GM19324 (cell line): ENCODE measurements at regions not wholly inside any gene's neighbourhood (a gene's known extent, or its start where the extent isn't known, plus 50 kb on each side); places are given as distances from the start of the nearest gene placed in this dataset.

Experiments
- ATAC-seq: cut with Tn5 transposase; IDR thresholded peaks from one replicate; pipeline ENCODE4 v1.9.1; 2021; ENCODE audit warnings: mild to moderate bottlenecking, moderate library complexity; ENCODE audit not compliant: unreplicated experiment, low FRiP score

- ATAC-seq: no peak
Measured at GRCh38 chr12:82055391-82055790, 296.2 kb upstream of the PPFIA2 start.

GRCh38 chr12:82054566-82054965 lies 295.4 kb upstream of the PPFIA2 start:
- no peak for ATAC-seq

GRCh38 chr12:82047446-82047845 lies 288.3 kb upstream of the PPFIA2 start:
- no peak for ATAC-seq

- peak; percentile 79 for ATAC-seq
Measured at GRCh38 chr12:82040987-82041743, 282.0 kb upstream of the PPFIA2 start.

DNA sequence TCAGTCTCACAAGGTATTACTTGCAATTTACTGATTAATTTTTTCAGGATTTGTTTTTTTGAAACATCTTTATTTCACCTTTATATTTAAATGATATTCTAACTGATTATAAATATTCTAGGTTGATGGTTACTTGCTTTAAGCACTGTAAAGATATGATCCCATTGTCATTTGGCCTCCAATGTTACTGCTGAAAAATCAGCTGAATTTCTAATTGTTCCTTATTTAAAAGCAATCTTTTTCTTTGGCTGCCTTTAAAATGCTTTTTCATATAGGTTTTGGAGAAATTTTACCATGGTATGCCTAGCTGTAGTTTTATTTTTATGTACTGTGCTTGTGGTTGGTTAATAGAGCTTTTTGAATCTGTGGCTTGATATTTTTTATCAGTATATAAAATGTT lies 275.6 kb upstream of the PPFIA2 start:
- no peak for ATAC-seq

DNA sequence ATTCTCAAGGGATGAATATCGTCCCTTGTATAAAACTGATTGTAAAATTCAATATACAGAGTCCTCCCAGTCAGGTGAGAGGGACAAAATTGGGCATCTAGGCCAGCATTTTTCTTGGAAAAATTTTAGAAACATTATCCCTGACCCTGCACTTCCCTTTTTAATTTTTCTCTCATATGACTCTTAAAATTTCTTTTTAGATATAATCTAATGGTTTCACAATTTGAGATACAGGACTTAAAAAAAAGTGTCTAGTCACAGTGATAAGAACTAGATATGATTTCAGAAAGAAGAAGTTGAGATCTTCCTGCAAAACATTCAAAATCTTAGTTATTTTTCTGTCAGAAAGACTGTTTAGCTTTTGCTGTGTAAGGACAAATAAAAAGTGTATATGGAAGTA lies 270.8 kb upstream of the PPFIA2 start:
- no peak for ATAC-seq

GRCh38 chr12:82028772-82029171 lies 269.6 kb upstream of the PPFIA2 start:
- no peak for ATAC-seq

DNA sequence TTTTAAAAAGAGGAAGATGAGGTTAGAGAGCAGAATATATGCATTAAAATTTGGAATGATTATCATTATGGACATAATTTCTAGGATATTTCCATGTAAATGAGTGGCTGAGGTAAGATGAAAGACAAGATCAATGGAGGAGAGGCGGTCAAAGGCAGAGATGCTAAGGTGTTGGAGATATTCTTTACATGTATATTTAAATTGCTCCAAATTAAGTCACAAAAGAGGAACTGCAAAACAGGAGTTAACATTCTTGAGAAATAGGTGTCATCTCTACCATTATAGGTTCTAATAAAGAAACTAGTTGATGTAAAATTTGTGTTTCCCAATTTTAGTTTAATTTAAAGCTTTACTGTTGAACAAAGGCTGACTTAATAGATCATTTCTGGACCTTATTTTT lies 268.5 kb upstream of the PPFIA2 start:
- ATAC-seq: no peak

GRCh38 chr12:82025462-82025861 lies 266.3 kb upstream of the PPFIA2 start:
- no peak for ATAC-seq

DNA sequence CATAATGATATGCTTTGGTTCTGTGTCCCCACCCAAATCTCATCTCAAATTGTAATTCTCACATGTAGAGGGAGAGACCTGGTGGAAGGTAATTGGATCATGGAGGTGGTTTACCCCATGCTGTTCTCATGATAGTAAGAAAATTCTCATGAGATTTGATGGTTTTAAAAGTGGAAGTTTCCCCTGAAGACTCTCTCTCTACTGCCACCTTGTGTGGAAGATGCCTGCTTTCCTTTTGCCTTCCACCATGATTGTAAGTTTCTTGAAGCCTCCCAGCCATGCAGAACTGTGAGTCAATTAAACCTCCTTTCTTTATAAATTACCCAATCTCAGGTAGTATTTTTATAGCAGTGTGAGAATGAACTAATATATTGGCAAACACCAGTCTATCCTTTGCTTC lies 260.4 kb upstream of the PPFIA2 start:
- ATAC-seq: no peak

DNA sequence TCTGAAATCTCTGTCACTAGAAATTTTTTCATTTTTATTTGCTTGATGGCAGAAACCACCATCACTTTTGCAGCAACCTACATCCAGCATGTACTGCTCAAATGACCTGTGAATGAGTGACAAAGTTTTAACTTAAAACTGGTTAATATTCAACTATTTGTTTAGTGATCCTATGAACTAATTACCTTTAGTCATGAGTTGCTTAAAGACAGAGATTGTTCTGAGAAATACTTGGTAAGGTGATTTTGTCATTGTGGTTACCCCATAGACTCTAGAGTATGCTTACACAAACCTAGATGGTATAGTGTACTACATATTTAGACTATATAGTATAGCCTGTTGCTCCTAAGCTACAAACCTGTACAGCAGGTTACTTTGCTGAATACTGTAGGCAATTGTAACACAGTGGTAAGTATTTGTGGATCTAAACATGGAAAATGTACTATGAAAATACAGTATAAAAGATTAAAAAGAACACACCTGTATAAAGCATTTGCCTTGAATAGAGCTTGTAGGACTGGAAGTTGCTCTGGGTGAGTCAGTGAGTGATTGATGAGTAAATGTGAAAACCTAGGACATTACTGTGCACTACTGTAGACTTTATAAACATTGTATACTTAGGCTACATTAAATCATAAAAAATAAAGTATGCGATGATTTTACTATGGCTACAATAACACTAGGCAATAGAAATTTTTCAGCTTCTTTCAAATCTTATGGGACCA lies 256.6 kb upstream of the PPFIA2 start:
- ATAC-seq: peak; percentile 63

- ATAC-seq: no peak
Measured at GRCh38 chr12:82012176-82012575, 253.0 kb upstream of the PPFIA2 start.

- no peak for ATAC-seq
Measured at GRCh38 chr12:82009524-82009923, 250.4 kb upstream of the PPFIA2 start.

- no peak for ATAC-seq
Measured at GRCh38 chr12:82008251-82008650, 249.1 kb upstream of the PPFIA2 start.

DNA sequence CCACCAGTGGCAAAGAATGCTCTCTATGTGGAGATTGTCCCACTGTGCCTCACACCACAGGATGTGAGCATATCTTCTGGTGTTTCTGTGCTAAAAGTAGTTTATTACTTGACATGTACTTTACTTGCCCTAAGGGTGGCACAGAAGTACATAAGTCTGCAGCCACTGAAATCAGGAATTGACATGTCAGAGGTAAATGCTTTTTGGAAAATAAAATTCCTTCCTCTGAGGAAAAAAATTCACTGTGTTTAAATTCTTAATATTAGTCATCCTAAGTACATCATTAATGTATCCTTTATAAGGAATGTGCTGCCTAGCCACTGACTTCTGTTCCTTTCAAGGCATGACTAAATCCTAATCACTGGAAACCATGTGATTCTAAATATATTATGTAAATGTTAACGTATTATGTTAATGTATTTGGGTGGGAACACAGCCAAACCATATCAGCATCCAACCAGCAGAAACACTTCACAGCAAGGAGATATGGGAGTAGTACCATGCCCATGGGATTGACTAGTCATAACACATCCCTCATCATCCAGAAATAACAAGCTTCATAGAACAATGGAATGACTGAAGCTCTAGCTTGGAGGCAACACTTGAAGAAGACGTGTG lies 239.7 kb upstream of the PPFIA2 start:
- ATAC-seq: no peak

DNA sequence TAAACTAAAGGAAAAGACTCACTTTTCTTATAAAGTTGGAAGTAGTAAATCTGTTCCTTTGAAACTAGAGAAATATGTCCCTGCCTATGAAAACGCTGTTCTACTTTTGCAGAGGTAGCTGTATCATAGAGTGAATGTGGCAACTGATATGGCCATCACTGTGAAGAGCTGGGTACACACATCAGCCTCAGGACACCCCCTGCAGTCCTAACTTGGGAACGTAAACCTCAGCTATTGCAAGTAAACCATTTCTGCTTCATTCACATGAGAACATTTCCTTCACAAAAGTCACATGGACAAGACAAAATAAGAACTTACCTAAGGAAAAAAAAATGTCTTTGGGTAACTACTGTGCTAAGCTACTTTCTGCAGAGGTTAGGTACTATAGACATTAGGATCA lies 233.3 kb upstream of the PPFIA2 start:
- no peak for ATAC-seq

DNA sequence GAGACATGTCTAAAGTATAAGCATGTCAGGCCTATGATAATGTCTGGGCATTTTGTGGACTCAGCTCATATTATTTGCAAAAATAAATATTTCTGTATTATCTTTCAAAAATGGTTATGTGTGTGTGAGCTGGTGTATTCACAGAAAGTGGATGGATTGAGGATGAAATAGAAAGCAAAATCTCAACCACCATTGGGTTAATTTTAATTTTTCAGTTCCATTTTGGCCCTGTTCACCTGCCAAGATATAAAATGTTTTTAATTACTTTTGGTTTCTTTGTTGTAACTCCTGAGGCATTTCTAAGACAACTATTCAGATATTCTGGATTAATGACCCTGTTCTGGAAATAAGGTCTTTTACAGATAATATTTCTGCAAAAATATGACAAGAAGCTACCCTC lies 232.7 kb upstream of the PPFIA2 start:
- ATAC-seq: peak; percentile 44

- no peak for ATAC-seq
Measured at GRCh38 chr12:81988362-81988761, 229.2 kb upstream of the PPFIA2 start.

GRCh38 chr12:81987371-81987770 lies 228.2 kb upstream of the PPFIA2 start:
- ATAC-seq: no peak

DNA sequence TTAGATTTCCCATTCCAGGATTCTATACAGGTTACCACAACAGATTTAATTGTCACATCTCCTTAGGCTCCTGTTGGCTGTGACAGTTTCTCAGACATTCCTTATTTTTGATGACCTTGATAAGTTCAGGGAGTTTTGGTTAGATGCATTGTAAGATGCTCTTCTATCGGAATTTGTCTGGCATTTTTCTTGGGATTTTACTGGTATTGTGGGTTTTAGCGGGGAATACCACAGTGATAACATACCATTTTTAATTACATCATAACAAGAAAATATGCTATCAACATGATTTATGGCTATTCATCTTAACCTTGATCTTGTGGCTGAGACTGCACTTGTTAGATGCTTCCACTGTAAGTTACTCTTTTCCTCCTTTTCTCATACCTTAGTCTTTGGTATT lies 217.5 kb upstream of the PPFIA2 start:
- ATAC-seq: no peak

GRCh38 chr12:81974762-81975161 lies 215.6 kb upstream of the PPFIA2 start:
- no peak for ATAC-seq

DNA sequence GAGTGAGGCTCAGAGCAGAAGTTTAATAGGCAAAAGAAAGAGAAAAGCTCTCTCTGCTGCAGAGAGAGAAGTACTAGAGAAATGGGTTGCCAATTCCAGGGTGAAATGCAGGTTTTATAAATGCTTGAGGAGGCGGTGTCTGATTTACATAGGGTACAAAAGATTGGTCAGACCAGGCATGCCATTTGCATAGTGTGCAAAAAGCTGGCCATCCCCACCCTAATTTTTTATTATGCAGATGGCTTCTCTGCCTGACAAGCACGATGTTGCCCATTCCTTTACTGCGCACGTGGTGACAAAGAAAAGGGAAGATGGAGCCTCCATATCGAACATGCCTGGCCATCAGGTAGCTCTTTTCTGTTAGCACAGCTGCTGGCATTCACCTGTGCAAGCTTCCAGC lies 209.3 kb upstream of the PPFIA2 start:
- no peak for ATAC-seq
